Liver (tissue), 8 donors: ENCODE measurements at regions not wholly inside any gene's neighbourhood (a gene's known extent, or its start where the extent isn't known, plus 50 kb on each side); places are given as distances from the start of the nearest gene placed in this dataset.

Experiments used
- DNase-seq: peaks from one replicate; pipeline ENCODE4 v3.0.0-alpha.2; 2017; ENCODE audit warnings: low spot score
- H3K27ac ChIP-seq, 2 donors: one replicate each; pipeline ENCODE4 v1.7.0; 2013; ENCODE audit warnings: inconsistent platforms in 2 of 2, low read length in 2 of 2, control low read depth in 1 of 2, low read depth in 1 of 2, mild to moderate bottlenecking in 1 of 2
- H3K27me3 ChIP-seq, 4 donors: one replicate each; pipeline versions ENCODE4 v1.6.1 to v1.7.0; 2013; ENCODE audit warnings: low read length in 3 of 4, inconsistent platforms in 1 of 4, mild to moderate bottlenecking in 1 of 4, moderate library complexity in 1 of 4; ENCODE audit not compliant: control insufficient read depth in 4 of 4, insufficient read depth in 4 of 4
- H3K36me3 ChIP-seq, 4 donors: one replicate each; pipeline versions ENCODE4 v1.6.1 to v1.7.0; 2013; ENCODE audit warnings: low read length in 3 of 4, mild to moderate bottlenecking in 3 of 4, low read depth in 1 of 4, moderate library complexity in 1 of 4; ENCODE audit not compliant: control insufficient read depth in 4 of 4, insufficient read depth in 3 of 4
- H3K4me1 ChIP-seq, 4 donors: one replicate each; pipeline versions ENCODE4 v1.6.1 to v1.7.0; 2013; ENCODE audit warnings: low read length in 3 of 4, mild to moderate bottlenecking in 3 of 4, moderate library complexity in 1 of 4; ENCODE audit not compliant: control insufficient read depth in 4 of 4, insufficient read depth in 4 of 4
- H3K4me3 ChIP-seq, 3 donors: one replicate each; pipeline versions ENCODE4 v1.6.1 to v1.7.0; 2013; ENCODE audit warnings: low read length in 3 of 3, control low read depth in 1 of 3, low read depth in 1 of 3, mild to moderate bottlenecking in 1 of 3
- H3K9ac ChIP-seq, 2 donors: one replicate each; pipeline ENCODE4 v1.7.0; 2013; ENCODE audit warnings: low read length in 2 of 2, mild to moderate bottlenecking in 2 of 2, moderate library complexity in 2 of 2, control low read depth in 1 of 2, low read depth in 1 of 2
- H3K9me3 ChIP-seq, 4 donors: one replicate each; pipeline versions ENCODE4 v1.6.1 to v1.7.0; 2013; ENCODE audit warnings: low read length in 3 of 4; ENCODE audit not compliant: control insufficient read depth in 4 of 4
- ATF3 ChIP-seq: IDR thresholded peaks from 2 replicates; pipeline ENCODE4 v1.6.1; 2016; ENCODE audit warnings: antibody characterized with exemption
- CTCF ChIP-seq: fragments of 150-350 bp; IDR thresholded peaks from 2 replicates; pipeline ENCODE4 v1.5.1; 2017; ENCODE audit warnings: improper control_type of control experiment, low read depth, low read length; ENCODE audit not compliant: missing input control
- EGR1 ChIP-seq, 2 donors: IDR thresholded peaks; 2 replicates each; pipeline ENCODE4 v1.6.1; 2016 to 2018; ENCODE audit warnings: antibody characterized with exemption in 2 of 2, low read depth in 2 of 2
- FOXA1 ChIP-seq: IDR thresholded peaks from 2 replicates; pipeline ENCODE4 v1.6.1; 2016; ENCODE audit warnings: antibody characterized with exemption
- FOXA2 ChIP-seq: IDR thresholded peaks from 2 replicates; pipeline ENCODE4 v1.6.1; 2016; ENCODE audit warnings: antibody characterized with exemption
- GABPA ChIP-seq, 2 donors: IDR thresholded peaks in 1 of 2; conservative IDR thresholded peaks in 1 of 2; 2 replicates each; pipeline ENCODE4 v1.6.1; 2016; ENCODE audit warnings: antibody characterized with exemption in 2 of 2, mild to moderate bottlenecking in 1 of 2, moderate library complexity in 1 of 2
- HNF4A ChIP-seq, 2 donors: conservative IDR thresholded peaks; 2 replicates each; pipeline ENCODE4 v1.6.1; 2016; ENCODE audit warnings: antibody characterized with exemption in 2 of 2, mild to moderate bottlenecking in 2 of 2
- HNF4G ChIP-seq: IDR thresholded peaks from 2 replicates; pipeline ENCODE4 v1.6.1; 2016; ENCODE audit warnings: antibody characterized with exemption
- JUND ChIP-seq, 2 donors: IDR thresholded peaks; 2 replicates each; pipeline ENCODE4 v1.6.1; 2016; ENCODE audit warnings: antibody characterized with exemption in 2 of 2
- MAX ChIP-seq: IDR thresholded peaks from 2 replicates; pipeline ENCODE4 v1.6.1; 2016; ENCODE audit warnings: antibody characterized with exemption
- NR2F2 ChIP-seq: IDR thresholded peaks from 2 replicates; pipeline ENCODE4 v1.6.1; 2016; ENCODE audit warnings: antibody characterized with exemption
- RAD21 ChIP-seq, 2 donors: IDR thresholded peaks; 2 replicates each; pipeline ENCODE4 v1.6.1; 2016; ENCODE audit warnings: antibody characterized with exemption in 2 of 2, mild to moderate bottlenecking in 2 of 2
- REST ChIP-seq: IDR thresholded peaks from 2 replicates; pipeline ENCODE4 v1.6.1; 2016; ENCODE audit warnings: antibody characterized with exemption, mild to moderate bottlenecking
- RXRA ChIP-seq, 2 donors: IDR thresholded peaks; 2 replicates each; pipeline ENCODE4 v1.6.1; 2017 to 2018; ENCODE audit warnings: antibody characterized with exemption in 2 of 2, mild to moderate bottlenecking in 1 of 2
- SP1 ChIP-seq: IDR thresholded peaks from 2 replicates; pipeline ENCODE4 v1.6.1; 2018; ENCODE audit warnings: antibody characterized with exemption, mild to moderate bottlenecking
- TAF1 ChIP-seq: conservative IDR thresholded peaks from 2 replicates; pipeline ENCODE4 v1.6.1; 2016; ENCODE audit warnings: antibody characterized with exemption, mild to moderate bottlenecking
- YY1 ChIP-seq: IDR thresholded peaks from 2 replicates; pipeline ENCODE4 v1.6.1; 2016; ENCODE audit warnings: antibody characterized with exemption, mild to moderate bottlenecking
- ZBTB33 ChIP-seq: IDR thresholded peaks from 2 replicates; pipeline ENCODE4 v1.6.1; 2016; ENCODE audit warnings: antibody characterized with exemption
- WGBS: extraction: QIAGEN DNeasy Blood & Tissue Kit; methylation state at CpG from one replicate; pipeline ENCODE4 v1.1.7; 2013; 5-methylcytosine and 5-hydroxymethylcytosine counted together
- donor health status: healthy.
- donor health status: healthy.
- donor health status: healthy.
- donor health status: healthy.
- donor health status: healthy.

GRCh38 chr5:117813850-117814249 lies 1174.5 kb downstream of the DTWD2 start:
- TF ChIP-seq ATF3 (no peak), HNF4A (conservative IDR thresholded peaks at IDR 0.05) (no peak), REST (no peak), EGR1 (IDR thresholded peaks at IDR 0.05; ENCODE audit: low read depth in 2 of 2) (no peak), NR2F2 (no peak), FOXA2 (no peak), FOXA1 (no peak), SP1 (no peak), RXRA (IDR thresholded peaks at IDR 0.05) (no peak), HNF4G (no peak), CTCF (no peak), MAX (no peak), GABPA (IDR thresholded peaks at IDR 0.05 in 1 of 2, conservative IDR thresholded peaks at IDR 0.05 in 1 of 2) (no peak), TAF1 (no peak), JUND (IDR thresholded peaks at IDR 0.05) (no peak), RAD21 (IDR thresholded peaks at IDR 0.05) (no peak), YY1 (no peak), ZBTB33 (no peak)
- no peak for DNase-seq
- no peaks in the 10 kb centered on the region for H3K36me3 ChIP-seq
- WGBS, result 87% methylated on average over 2 of the region's 2 CpGs
- no peak overlapping the region for H3K4me3 ChIP-seq
- H3K27me3 ChIP-seq, result peaks cover 0 to 3% (median 0%) of the 10 kb centered on the region in 4 donors
- no peak overlapping the region for H3K9ac ChIP-seq
- no peaks in the 10 kb centered on the region for H3K4me1 ChIP-seq
- no peaks in the 10 kb centered on the region for H3K9me3 ChIP-seq
- H3K27ac ChIP-seq, result no peak overlapping the region
